MM.1S (cell line): ENCODE measurements at regions not wholly inside any gene's neighbourhood (a gene's known extent, or its start where the extent isn't known, plus 50 kb on each side); places are given as distances from the start of the nearest gene placed in this dataset.

Experiments used
- DNase-seq: peaks from one replicate; pipeline ENCODE4 v3.0.0-alpha.2; 2015
- H2AFZ ChIP-seq: fragments of 300-600 bp; sonication (generic); 2 replicates; pipeline ENCODE4 v1.6.0; 2016; ENCODE audit warnings: antibody characterized with exemption, low read length
- H3F3A ChIP-seq: fragments of 300-600 bp; sonication (generic); 2 replicates; pipeline ENCODE4 v1.6.1; 2016; ENCODE audit warnings: mild to moderate bottlenecking, antibody characterized with exemption, low read length, moderate library complexity, mixed read lengths; ENCODE audit not compliant: insufficient read depth
- H3K27ac ChIP-seq: fragments of 300-600 bp; sonication (generic); 2 replicates; pipeline ENCODE4 v1.5.1; 2016; ENCODE audit warnings: mild to moderate bottlenecking, low read length
- H3K27me3 ChIP-seq: fragments of 300-600 bp; sonication (generic); replicated peaks from 2 replicates; pipeline ENCODE4 v1.6.0; 2016; ENCODE audit warnings: low read length; ENCODE audit not compliant: insufficient read depth
- H3K36me3 ChIP-seq: fragments of 300-600 bp; sonication (generic); replicated peaks from 2 replicates; pipeline ENCODE4 v1.6.1; 2016; ENCODE audit warnings: mild to moderate bottlenecking, low read length, mixed read lengths; ENCODE audit not compliant: insufficient read depth
- H3K4me1 ChIP-seq: fragments of 300-600 bp; sonication (generic); 2 replicates; pipeline ENCODE4 v1.6.1; 2016; ENCODE audit warnings: low read length, mixed read lengths
- H3K4me2 ChIP-seq: fragments of 300-600 bp; sonication (generic); 2 replicates; pipeline ENCODE4 v1.6.0; 2016; ENCODE audit warnings: low read depth, low read length
- H3K4me3 ChIP-seq: fragments of 300-600 bp; sonication (generic); 2 replicates; pipeline ENCODE4 v1.5.1; 2016; ENCODE audit warnings: low read length, mixed read lengths
- H3K79me2 ChIP-seq: fragments of 300-600 bp; sonication (generic); 2 replicates; pipeline ENCODE4 v1.6.1; 2016; ENCODE audit warnings: mixed run types, low read length, mixed read lengths
- H3K9ac ChIP-seq: fragments of 300-600 bp; sonication (generic); 2 replicates; pipeline ENCODE4 v1.6.1; 2016; ENCODE audit warnings: low read length, mixed read lengths
- H3K9me2 ChIP-seq: fragments of 300-600 bp; sonication (generic); replicated peaks from 2 replicates; pipeline ENCODE4 v1.6.1; 2016; ENCODE audit warnings: mild to moderate bottlenecking, low read length, mixed read lengths; ENCODE audit not compliant: insufficient read depth
- H3K9me3 ChIP-seq: fragments of 300-600 bp; sonication (generic); replicated peaks from 2 replicates; pipeline ENCODE4 v1.6.1; 2016; ENCODE audit warnings: mild to moderate bottlenecking, low read length, mixed read lengths; ENCODE audit not compliant: insufficient read depth
- H4K20me1 ChIP-seq: fragments of 300-600 bp; sonication (generic); 2 replicates; pipeline ENCODE4 v1.6.1; 2016; ENCODE audit warnings: mild to moderate bottlenecking, low read length, moderate library complexity, mixed read lengths; ENCODE audit not compliant: insufficient read depth
- CTCF ChIP-seq: fragments of 300-600 bp; sonication (generic); IDR thresholded peaks from 2 replicates; pipeline ENCODE4 v1.5.1; 2016; ENCODE audit warnings: antibody characterized with exemption, low read length, mixed read lengths
- EZH2 ChIP-seq: fragments of 300-600 bp; sonication (generic); optimal IDR thresholded peaks from 2 replicates; pipeline ENCODE3; 2017; ENCODE audit warnings: low read depth, mild to moderate bottlenecking, antibody characterized with exemption, low read length, mixed read lengths
- EZH2phosphoT487 ChIP-seq: fragments of 300-600 bp; sonication (generic); IDR thresholded peaks from 2 replicates; pipeline ENCODE4 v1.6.1; 2018; ENCODE audit warnings: antibody characterized with exemption, low read length

- Histone ChIP-seq H3K27ac (no peak overlapping the region), H3K4me1 (no peaks in the 10 kb centered on the region), H3K27me3 (no peaks in the 10 kb centered on the region), H3K4me3 (no peak overlapping the region), H3K9me2 (no peaks in the 10 kb centered on the region), H3K9me3 (no peaks in the 10 kb centered on the region), H3K4me2 (no peak overlapping the region), H2AFZ (no peak overlapping the region), H3F3A (no peaks in the 10 kb centered on the region), H4K20me1 (no peaks in the 10 kb centered on the region), H3K36me3 (no peaks in the 10 kb centered on the region), H3K9ac (no peak overlapping the region), H3K79me2 (no peaks in the 10 kb centered on the region)
- no peak for DNase-seq
- TF ChIP-seq EZH2 (no peak), CTCF (no peak), EZH2phosphoT487 (no peak)
Measured at GRCh38 chr18:40751186-40751585, 1203.8 kb upstream of the PIK3C3 start.

GRCh38 chr18:40739029-40739428 lies 1216.0 kb upstream of the PIK3C3 start:
- DNase-seq: peak; percentile 59
- H3K9ac ChIP-seq: no peak overlapping the region
- H3K9me3 ChIP-seq: no peaks in the 10 kb centered on the region; the same call in 1 of the 2 replicates
- no peaks in the 10 kb centered on the region for H3K79me2 ChIP-seq
- no peaks in the 10 kb centered on the region for H4K20me1 ChIP-seq
- H2AFZ ChIP-seq: no peak overlapping the region
- H3K4me3 ChIP-seq: 0 out of 2 replicates have a peak overlapping the region, but pooled peaks have one; percentile 3
- H3K9me2 ChIP-seq: no peaks in the 10 kb centered on the region
- H3K4me1 ChIP-seq: peaks cover 20% of the 10 kb centered on the region
- peak overlapping the region; percentile 71; the same call in 1 of the 2 replicates for H3K27ac ChIP-seq
- H3F3A ChIP-seq: peaks cover 20% of the 10 kb centered on the region
- H3K4me2 ChIP-seq: peak overlapping the region; percentile 44; the same call in 1 of the 2 replicates
- no peaks in the 10 kb centered on the region for H3K27me3 ChIP-seq
- H3K36me3 ChIP-seq: no peaks in the 10 kb centered on the region
- TF ChIP-seq EZH2phosphoT487: no peak
- no peak for TF ChIP-seq CTCF
- TF ChIP-seq EZH2: no peak

GRCh38 chr18:40738321-40738880 lies 1216.6 kb upstream of the PIK3C3 start:
- peaks cover 20% of the 10 kb centered on the region for H3F3A ChIP-seq
- no peaks in the 10 kb centered on the region for H3K79me2 ChIP-seq
- no peaks in the 10 kb centered on the region for H3K9me2 ChIP-seq
- 0 out of 2 replicates have a peak overlapping the region, but pooled peaks have one; percentile 12 for H3K9ac ChIP-seq
- H3K27me3 ChIP-seq: no peaks in the 10 kb centered on the region
- H3K4me3 ChIP-seq: 0 out of 2 replicates have a peak overlapping the region, but pooled peaks have one; percentile 3
- no peaks in the 10 kb centered on the region for H3K36me3 ChIP-seq
- peak overlapping the region; percentile 71; the same call in 1 of the 2 replicates for H3K27ac ChIP-seq
- no peaks in the 10 kb centered on the region for H4K20me1 ChIP-seq
- no peak for TF ChIP-seq EZH2
- no peak for TF ChIP-seq EZH2phosphoT487
- no peak for TF ChIP-seq CTCF
- no peak overlapping the region for H2AFZ ChIP-seq
- peak overlapping the region; percentile 44; the same call in 1 of the 2 replicates for H3K4me2 ChIP-seq
- DNase-seq: peak; percentile 90
- no peaks in the 10 kb centered on the region; the same call in 1 of the 2 replicates for H3K9me3 ChIP-seq
- H3K4me1 ChIP-seq: peaks cover 20% of the 10 kb centered on the region
